GM19438 (cell line): ENCODE measurements at regions not wholly inside any gene's neighbourhood (a gene's known extent, or its start where the extent isn't known, plus 50 kb on each side); places are given as distances from the start of the nearest gene placed in this dataset.

Source experiments
- ATAC-seq: cut with Tn5 transposase; IDR thresholded peaks from one replicate; pipeline ENCODE4 v1.9.1; 2021; ENCODE audit warnings: low read depth; ENCODE audit not compliant: unreplicated experiment

DNA sequence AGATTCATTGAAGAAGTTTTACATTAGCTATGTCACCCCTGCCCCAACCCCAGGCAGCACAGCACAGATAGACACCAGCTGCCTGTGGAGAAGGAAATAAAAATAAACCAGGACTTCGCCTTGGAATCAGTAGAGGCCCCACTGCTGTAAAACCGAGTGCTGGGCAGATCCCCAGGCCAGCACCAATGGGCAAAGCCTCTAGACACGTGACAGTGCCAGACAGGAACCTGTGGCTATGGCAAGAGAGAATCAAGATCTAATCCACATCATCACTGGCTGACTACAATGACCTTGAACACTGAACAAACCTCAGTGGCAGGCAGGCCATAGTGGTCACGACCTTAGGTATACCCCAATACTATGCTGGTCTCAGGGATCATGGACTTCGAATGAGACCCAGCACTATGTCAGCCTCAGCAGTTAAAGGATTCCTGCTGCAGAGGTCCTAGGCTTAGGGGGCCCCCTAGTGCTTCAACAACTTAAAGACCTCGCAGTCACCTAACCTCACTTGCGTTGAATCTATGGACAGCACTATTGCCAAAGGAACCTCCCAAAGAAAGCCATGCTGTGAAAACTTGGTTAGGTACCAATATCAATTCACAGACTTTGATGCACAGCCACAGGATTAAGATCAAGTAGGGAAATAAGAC, 2118.6 kb upstream of the C9orf72 start:
- ATAC-seq: no peak

DNA sequence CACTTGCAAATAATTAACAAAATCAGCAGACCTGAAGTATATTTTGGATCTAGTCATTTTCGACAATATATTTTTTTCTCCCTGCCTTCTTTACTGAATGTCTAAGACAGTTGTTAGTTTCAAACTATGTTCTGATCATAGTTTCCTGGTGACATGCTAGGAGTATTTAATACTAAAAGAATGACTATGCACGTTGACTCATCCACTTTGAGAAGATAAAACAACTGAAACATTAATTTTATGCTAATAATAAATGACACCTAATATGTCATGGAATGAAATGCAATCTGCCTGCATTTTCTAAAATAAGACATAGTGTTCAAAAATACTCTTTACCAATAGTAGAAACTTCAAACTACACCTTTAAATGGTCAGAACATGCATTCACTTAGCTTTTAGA, 2123.7 kb upstream of the C9orf72 start:
- ATAC-seq: no peak

DNA sequence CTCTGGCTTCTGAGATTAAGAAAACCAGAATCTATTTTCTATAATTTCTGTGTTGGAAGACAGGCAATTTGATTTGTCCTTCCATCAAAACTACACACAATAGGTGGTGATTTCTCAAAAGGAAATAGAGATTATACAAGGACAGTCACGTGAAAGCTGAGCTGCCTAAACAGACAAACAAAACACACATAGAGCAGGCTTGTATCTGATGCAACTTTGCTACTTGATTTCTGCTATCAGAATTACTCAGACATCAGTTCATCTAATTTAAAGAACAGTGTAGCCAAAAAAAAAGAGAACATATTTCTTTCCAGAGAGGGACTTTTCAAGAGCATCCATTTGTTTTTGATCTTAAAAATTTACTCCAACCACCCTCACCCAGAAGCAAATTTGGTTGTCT, 2128.3 kb upstream of the C9orf72 start:
- ATAC-seq: no peak

DNA sequence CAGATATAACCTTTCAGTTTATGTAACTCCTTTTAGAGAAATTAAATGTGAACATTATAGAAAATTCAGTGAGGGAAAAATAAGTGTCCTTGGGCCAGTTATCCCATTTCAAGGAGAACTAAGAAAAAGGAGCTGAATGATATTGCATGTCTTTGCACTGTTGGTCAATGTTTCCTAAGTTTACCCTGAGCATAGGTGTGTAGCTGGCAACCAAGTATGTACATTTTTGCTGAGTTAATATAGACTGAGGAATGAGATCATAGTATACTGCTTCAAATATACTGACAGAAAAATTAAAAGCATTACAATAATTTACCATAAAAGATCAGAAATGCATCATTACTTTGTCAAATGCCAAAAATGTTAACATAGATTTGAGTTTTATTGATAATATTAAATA, 2128.7 kb upstream of the C9orf72 start:
- no peak for ATAC-seq

DNA sequence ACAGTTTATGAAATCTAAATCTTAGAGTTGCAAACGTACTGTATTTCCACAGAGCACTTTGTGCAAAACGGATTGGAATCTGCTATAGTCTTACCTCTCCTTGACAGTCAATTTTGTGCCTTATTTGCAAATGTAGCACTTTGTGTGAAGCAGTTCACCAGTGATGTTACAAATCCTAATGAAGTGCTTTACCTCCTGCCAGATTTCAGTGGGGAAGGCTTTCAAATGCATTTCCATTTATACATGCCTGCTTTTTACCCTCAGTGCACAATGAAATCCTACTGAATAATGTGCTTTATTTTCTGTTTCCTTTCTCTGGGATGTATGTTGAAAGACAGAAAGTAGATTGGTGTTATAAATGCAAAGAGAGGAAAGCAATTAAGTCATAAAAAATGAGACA, 2141.6 kb upstream of the C9orf72 start:
- ATAC-seq: no peak

DNA sequence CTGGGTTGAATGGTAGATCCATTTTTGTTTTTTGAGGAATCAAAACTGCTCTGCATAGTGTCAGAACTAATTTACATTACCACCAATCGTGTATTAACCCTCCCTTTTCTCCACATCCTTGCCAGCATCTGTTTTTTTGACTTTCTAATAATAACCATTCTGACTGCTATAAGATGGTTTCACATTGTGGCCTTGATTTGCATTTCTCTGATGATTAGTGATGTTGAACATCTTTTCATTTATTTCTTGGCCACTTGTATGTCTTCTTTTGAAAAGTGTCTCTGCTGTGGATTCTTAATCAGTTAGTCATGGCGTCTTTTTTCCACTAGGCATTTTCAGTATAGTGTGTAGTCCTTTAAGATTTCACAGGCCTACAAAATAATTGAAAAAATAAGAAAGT, 2144.3 kb upstream of the C9orf72 start:
- no peak for ATAC-seq

DNA sequence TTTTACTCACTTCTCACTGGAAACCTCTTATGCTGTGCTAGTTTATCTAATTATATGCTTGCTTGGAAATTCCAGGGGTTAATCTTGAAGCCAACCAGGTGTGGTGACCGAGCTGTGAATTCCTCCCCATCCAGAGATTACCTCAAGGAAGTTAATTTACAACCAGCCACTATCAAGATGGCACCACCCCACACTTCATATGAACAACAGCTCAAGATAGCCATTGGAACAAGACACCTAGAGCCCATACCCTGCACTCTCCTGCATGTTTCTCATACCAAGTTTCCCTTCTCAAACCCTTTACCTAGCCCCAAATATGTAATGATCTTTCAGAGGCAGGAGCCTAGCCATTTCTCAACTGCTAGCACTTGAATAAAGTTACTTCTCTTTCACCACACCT, 2156.9 kb upstream of the C9orf72 start:
- no peak for ATAC-seq

DNA sequence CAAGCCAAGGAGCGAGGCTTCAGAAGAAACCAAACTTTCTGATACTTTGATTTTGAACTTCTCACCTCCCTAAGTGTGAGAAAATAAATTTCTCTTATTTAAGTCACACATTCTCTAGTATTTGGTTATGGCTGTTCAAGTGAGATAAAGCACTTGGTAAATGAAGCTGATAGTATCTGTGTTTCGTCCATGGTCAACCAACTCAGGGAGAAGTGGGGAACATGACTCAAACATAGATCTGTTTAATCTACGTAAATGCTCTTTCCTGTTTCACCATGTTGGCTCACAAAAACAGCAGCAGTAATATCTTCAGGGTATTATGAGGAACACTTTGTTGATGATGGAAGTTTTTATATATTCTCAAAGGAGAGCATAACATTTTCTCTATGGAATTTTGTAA, 2167.2 kb upstream of the C9orf72 start:
- ATAC-seq: no peak

DNA sequence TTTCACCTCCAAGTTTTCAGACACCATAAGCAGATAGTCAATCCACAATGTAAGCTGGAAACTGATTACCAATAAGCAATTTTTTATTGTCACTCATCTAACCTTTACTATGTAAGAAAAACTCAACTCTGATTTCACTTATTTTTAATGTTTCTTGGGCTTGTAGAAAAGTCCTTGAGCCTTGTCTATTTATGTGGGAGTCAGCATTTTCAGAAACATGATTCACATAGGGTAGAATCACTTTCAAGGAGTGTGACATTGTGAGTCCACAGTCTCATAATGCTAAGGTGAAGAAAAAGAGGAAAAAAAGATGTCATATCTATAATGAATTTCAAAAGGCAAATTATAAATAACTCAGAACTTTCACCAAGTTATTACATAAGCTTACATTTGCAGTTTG, 2167.9 kb upstream of the C9orf72 start:
- no peak for ATAC-seq

DNA sequence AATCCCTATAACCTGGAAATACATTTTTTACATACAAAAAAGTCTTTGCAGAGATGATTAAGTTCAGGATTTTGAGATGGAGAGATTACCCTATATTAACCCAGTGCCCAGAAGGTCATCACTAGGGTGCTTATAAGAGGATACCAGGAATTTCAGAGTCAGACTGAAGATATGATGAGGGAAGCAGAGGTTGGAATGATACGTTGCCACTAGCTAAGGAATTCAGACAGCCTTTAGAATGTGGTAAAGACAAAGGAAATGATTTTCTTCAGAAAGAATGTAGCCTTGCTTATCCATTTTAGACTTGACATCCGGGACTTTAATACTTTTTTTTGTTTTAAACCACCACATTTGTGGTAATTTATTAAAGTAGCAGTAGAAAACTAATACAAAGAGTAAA, 2176.8 kb upstream of the C9orf72 start:
- no peak for ATAC-seq

DNA sequence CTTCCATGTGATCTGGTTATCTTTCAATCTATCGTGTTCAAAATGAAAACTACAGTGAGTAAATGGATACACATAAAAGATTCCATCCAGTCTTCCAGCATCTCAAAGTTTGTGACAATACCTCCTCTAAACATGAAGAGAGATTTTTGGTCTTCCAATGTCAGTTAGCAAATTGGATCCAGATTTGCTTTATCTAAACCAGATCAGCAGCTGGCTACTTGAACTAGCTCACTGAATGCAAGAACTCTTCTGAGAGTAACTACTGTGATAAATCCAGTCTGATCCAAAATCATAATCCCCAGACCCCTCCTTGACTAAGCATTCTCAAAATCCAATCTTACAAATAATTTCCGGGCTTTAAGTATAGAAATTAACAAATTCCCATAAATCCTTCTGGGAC, 2177.9 kb upstream of the C9orf72 start:
- no peak for ATAC-seq

DNA sequence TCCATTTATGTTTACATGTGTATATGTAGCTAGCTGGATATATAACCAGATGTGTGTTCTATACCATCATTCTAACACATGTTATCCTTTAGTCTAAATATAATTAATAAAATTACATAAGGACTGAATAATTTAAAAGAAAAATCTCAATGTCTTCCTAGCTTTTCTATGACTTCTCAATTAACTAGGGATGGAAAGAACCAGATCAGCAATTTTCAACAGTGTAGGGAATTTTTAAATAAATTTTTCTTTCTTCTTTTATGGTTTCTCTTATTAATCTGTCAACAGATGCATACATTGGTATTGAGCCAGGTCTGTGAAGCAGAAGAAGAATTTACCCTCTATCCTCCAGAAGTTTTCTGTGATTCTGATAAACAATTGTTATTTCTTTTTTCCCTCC, 2180.4 kb upstream of the C9orf72 start:
- ATAC-seq: no peak

DNA sequence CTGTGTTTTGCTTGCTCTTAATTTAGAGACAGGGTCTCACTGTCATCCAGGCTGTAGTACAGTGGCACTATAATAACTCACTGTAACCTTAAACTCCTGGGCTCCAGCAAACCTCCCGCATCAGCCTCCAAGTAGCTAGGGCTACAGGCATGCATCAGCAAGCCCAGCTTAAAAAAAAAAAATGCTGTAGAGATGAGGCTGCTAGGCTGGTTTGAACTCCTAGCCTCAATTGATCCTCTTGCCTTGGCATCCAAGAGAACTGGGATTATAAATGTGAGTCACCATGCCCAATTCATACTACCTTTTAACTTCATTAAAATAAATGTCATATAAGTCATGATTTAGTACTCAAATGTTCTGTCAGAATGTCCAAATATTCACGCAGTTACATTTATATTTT, 2195.7 kb upstream of the C9orf72 start:
- no peak for ATAC-seq

DNA sequence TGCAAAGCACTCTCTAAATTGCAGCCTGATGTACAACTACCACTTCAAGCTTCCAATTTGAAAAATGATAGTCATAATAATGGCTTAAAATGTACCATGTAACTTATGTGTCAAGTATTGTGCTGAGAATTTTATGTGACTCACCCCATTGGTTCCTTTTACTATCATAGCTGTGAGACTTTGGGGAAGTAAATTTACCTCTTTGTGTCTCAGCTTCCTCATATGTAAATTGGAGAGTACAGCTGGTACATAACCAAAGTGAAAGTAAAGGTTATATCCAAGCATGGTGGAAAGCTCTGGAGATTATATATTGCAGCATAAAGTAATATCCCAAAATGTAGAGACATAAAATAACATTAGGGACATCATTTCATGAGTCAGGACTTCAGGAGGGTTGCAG, 2200.4 kb upstream of the C9orf72 start:
- no peak for ATAC-seq

DNA sequence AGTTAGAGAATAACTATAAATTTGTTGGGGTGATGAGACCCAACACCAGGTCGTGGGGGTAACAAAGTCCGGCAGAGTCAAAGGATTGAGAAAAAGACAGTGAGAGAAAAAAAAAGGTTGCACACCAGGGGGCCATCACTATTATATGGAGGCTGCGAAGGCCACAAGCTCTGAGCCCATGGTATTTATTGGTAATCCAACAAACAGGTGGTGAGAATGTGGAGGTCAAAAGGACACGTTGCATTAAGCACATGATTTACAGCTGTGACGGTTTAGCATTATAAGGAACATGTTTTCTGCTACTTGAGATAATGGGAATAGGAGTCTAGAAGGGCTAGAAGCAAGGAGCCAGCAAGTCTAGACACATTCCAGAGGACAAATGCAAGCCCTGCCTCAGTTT, 2202.2 kb upstream of the C9orf72 start:
- ATAC-seq: no peak

DNA sequence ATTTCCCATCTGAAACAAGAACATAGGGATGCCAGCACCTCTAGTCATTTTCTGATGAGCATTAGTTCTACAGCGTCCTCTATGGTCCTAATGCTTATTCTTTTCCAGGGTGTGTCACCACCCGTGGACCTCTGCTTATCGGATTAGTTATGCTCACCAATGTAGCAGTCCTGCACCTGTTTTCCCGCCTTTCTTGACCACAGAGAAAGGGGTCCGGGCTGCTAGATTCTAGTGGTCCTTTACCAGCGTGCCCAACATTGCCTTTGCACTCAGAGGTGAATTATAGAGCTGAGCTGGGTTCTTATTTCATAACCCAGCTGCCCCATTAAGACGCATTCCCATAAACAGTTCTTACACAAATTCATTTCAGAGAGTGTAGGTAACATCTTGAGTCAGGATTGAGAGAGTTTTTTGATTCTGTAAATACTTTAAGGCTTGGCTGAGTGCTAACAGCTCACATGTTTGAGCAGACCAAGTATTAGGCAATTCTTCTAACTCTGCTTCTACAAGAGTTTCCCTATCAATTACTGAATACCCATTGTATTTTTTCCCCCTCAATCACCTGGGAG, 2205.1 kb upstream of the C9orf72 start:
- ATAC-seq: no peak

DNA sequence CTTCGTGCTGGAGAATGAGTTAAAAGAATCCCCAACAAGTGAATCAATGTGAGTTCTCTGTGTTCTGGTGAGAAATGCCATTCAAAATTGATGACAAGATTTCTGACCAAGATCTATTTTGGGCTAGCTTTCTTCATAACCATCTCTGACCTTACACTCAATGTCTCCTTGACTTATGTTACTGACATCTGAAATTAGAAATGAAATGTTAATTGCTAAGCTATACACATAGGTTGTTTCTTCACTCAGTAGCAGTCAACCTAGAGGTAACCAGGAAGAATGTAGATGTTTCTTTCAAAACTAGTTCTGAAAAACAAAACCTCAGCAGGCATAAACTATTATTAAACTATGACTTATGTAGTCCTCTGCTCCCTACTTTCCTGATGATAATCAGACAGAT, 2220.7 kb upstream of the C9orf72 start:
- no peak for ATAC-seq

DNA sequence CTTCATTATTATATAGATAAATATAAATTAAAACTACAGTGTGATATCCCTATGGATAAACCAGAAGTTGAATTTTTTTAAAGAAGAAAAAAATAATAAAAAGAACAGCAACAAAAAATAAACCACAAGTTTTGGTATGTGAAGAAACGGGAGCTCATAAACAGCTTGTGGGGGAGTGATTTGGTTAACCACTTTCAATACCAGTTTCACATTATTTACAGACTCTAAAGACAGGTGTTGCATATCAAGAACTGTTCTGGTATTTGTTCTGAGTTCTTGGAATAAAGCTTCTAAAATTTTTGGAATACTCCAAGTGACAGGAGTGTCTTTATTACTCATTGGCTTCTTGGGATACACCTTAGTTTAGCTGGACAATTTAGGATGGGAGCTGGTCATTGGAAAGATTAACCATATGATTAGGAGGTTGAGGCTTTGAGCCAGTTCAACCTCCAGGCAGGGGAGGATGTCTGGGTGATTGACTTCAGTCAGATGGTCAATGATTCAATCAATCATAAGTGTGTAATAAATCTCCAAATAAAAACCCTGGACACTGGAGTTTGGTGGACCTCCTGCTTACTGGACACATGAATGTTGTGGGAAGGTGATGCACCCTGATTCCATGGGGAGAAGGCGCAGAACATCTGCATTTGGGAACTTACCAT, 2223.1 kb upstream of the C9orf72 start:
- ATAC-seq: no peak

DNA sequence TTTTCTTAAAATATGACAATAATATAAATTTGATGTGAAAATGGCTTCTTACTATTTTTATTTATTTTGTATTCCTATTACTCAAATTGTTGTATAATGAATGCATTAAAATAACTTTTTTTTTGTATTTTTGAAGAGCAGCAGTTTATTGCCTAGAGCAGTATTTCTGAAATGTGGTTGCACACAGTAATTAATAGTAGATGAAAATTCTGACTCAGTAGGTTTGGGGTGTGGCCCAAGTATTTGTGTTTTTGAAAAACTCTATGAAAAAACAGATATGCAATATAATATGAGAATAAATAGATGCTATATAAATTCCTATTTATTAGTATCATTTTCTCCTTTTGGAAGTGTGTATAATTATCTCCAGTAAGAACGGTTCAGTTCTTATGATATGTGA, 2225.3 kb upstream of the C9orf72 start:
- no peak for ATAC-seq

DNA sequence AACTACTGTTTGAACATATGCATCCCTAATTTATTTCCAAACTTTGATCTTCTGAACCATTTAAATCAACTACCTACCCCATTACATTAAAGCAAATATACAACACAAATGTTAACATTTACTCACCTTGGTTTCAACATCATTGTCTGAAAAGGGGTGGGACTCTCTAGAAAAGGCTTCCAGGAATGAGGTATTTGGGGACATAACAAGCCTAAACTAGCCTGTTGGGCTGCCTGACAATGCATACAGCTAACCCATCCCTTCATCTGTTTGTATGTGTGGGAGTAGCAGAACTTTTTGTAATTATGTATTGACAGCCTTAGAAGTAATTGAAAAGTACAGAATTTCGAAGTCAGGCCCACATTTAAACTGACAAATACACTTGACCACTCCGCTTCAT, 2225.9 kb upstream of the C9orf72 start:
- ATAC-seq: no peak

DNA sequence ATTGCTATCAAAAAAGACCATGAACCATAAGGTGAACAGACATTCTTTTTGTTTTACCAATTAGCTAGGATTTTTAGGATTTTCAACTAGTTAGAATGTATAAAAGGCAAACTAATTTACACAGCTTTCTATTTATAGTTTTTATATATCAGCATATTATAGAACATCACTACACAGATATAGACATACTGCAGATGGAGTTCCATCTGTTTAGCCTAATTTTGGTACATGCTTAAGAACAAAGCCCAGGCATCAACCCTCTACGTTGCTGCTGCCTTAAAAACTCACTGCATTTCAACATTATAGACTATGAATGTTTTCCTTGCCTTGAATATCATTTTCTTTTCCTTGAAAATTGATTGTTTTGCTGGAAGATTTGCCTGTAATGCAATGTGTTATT, 2227.5 kb upstream of the C9orf72 start:
- no peak for ATAC-seq

DNA sequence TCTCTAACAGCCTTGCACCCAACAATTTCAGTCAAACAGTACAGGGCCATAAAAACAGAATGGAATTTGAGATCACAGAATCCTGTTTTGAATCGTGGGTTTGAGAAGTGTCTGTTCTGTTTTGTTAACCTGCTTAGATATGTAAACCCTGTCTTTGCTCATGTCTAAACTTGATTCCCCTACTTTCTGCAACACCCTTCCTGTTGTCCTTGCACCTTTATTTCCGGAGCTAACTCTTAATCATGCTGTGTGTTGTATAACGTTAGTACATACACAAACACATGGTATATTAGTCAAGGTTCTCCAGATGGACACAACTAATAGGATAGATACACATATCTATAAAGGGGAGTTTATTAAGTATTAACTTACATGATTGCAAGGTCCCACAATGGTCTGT, 2229.2 kb upstream of the C9orf72 start:
- no peak for ATAC-seq
